ENCODE measurements at regions not wholly inside any gene's neighbourhood (a gene's known extent, or its start where the extent isn't known, plus 50 kb on each side); places are given as distances from the start of the nearest gene placed in this dataset.

DNA sequence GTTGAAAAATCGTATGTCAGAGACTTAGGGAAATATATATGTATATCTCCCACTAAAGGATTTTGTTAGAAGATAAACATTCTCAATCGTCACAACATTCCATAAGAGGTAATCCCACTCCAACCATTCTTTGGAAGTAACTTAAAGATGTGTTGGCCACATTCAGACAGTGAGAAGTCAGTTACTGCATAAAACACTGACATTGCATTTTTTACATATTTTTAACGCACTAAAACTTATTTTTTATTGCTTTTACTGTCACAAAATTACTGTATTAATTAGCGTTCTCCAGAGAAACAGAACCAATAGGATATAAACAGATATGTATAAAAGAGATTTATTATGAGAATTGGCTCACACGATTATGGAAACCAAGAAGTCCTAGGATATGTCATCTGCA lies 74.3 kb upstream of the VGLL2 start:
- TF ChIP-seq POLR2A (IDR thresholded peaks at IDR 0.05) = no peak
- TF ChIP-seq, protein P1, sequence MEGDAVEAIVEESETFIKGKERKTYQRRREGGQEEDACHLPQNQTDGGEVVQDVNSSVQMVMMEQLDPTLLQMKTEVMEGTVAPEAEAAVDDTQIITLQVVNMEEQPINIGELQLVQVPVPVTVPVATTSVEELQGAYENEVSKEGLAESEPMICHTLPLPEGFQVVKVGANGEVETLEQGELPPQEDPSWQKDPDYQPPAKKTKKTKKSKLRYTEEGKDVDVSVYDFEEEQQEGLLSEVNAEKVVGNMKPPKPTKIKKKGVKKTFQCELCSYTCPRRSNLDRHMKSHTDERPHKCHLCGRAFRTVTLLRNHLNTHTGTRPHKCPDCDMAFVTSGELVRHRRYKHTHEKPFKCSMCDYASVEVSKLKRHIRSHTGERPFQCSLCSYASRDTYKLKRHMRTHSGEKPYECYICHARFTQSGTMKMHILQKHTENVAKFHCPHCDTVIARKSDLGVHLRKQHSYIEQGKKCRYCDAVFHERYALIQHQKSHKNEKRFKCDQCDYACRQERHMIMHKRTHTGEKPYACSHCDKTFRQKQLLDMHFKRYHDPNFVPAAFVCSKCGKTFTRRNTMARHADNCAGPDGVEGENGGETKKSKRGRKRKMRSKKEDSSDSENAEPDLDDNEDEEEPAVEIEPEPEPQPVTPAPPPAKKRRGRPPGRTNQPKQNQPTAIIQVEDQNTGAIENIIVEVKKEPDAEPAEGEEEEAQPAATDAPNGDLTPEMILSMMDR (IDR thresholded peaks at IDR 0.05) = no peak

All from lower leg skin (tissue), 3 donors.